Coronary artery (tissue), 2 donors: ENCODE measurements at regions not wholly inside any gene's neighbourhood (a gene's known extent, or its start where the extent isn't known, plus 50 kb on each side); places are given as distances from the start of the nearest gene placed in this dataset.

ENCODE experiments used
- DNase-seq: peaks from one replicate; pipeline ENCODE4 v3.0.0-alpha.2; 2017; ENCODE audit warnings: low spot score
- H3K27ac ChIP-seq, 2 donors: fragments of 200-600 bp; sonication (generic); one replicate each; pipeline ENCODE4 v1.5.1; 2016 to 2019
- H3K4me3 ChIP-seq: fragments of 200-600 bp; sonication (generic); 2 replicates; pipeline ENCODE4 v1.5.1; 2016; ENCODE audit warnings: mild to moderate bottlenecking, moderate library complexity
- TF ChIP-seq, protein P1 (sequence below): fragments of 200-600 bp; sonication (generic); IDR thresholded peaks from one replicate; pipeline ENCODE4 v1.5.1; 2019; ENCODE audit warnings: antibody characterized with exemption

- TF ChIP-seq, protein P1, sequence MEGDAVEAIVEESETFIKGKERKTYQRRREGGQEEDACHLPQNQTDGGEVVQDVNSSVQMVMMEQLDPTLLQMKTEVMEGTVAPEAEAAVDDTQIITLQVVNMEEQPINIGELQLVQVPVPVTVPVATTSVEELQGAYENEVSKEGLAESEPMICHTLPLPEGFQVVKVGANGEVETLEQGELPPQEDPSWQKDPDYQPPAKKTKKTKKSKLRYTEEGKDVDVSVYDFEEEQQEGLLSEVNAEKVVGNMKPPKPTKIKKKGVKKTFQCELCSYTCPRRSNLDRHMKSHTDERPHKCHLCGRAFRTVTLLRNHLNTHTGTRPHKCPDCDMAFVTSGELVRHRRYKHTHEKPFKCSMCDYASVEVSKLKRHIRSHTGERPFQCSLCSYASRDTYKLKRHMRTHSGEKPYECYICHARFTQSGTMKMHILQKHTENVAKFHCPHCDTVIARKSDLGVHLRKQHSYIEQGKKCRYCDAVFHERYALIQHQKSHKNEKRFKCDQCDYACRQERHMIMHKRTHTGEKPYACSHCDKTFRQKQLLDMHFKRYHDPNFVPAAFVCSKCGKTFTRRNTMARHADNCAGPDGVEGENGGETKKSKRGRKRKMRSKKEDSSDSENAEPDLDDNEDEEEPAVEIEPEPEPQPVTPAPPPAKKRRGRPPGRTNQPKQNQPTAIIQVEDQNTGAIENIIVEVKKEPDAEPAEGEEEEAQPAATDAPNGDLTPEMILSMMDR, result no peak
- H3K4me3 ChIP-seq, result no peak overlapping the region
- no peak overlapping the region for H3K27ac ChIP-seq
- no peak for DNase-seq
These were observed 111.6 kb upstream of the ZFP42 start for GRCh38 chr4:187883836-187884475.

GRCh38 chr4:187887906-187888305, 107.7 kb upstream of the ZFP42 start:
- no peak for DNase-seq
- TF ChIP-seq, protein P1, result no peak
- no peak overlapping the region for H3K4me3 ChIP-seq
- H3K27ac ChIP-seq, result no peak overlapping the region

GRCh38 chr4:187889651-187890050, 105.9 kb upstream of the ZFP42 start:
- no peak overlapping the region for H3K27ac ChIP-seq
- no peak for DNase-seq
- H3K4me3 ChIP-seq, result no peak overlapping the region
- TF ChIP-seq, protein P1, result no peak

- H3K4me3 ChIP-seq, result no peak overlapping the region
- TF ChIP-seq, protein P1, result no peak
- no peak overlapping the region for H3K27ac ChIP-seq
- DNase-seq, result no peak
These were observed 102.2 kb upstream of the ZFP42 start for GRCh38 chr4:187893418-187893817.

DNA sequence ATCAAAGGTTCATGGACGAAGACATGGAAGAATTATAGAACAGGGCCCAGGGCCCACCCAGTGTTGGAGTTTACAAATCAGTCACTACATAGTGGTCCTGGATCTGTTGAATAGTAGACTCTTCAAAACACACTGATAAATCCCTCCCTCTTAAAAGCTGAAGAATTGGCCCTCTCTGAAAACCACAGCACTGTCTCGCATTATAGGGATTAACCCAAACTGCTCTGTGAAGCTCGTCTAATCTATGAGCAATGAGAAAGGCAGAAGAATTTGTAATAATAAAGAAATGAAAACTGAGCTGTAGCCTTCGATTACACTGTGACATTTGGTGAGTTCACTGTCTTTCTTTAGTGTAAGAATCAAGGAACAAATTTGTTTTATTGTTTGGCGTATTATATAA, 92.5 kb upstream of the ZFP42 start:
- TF ChIP-seq, protein P1, result no peak
- H3K27ac ChIP-seq, result no peak overlapping the region
- DNase-seq, result no peak
- no peak overlapping the region for H3K4me3 ChIP-seq

GRCh38 chr4:187903700-187904099, 91.9 kb upstream of the ZFP42 start:
- Histone ChIP-seq H3K27ac (no peak overlapping the region), H3K4me3 (no peak overlapping the region)
- TF ChIP-seq, protein P1, result no peak
- DNase-seq, result no peak

DNA sequence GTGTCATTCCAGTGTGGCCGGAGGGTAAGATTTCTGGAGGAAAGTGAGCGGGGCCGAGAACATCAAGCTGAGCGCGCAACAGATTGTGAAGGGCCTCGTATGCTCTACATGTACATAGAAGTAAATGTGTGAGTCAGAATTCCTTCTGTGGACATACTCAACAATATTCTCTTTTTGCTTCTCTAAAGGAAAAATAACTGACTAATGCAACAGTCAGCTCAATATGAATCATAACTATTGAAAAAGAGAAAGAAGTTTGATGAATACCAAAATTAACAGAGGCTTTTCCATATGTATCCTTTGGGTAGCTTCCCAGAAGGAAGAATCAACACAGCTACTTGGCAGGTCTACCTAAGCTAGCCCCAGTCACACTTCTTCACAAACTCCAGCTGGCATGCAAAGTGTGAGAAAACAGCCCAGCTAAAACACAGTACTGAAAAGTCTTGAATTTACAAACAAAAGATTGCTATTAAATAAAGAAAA, 87.5 kb upstream of the ZFP42 start:
- no peak for DNase-seq

More for the DNA sequence above, 87.5 kb upstream of the ZFP42 start:
- TF ChIP-seq, protein P1, result no peak
- no peak overlapping the region for H3K27ac ChIP-seq
- H3K4me3 ChIP-seq, result no peak overlapping the region
